Thyroid gland (tissue), 4 donors: ENCODE measurements at regions not wholly inside any gene's neighbourhood (a gene's known extent, or its start where the extent isn't known, plus 50 kb on each side); places are given as distances from the start of the nearest gene placed in this dataset.

Experiments
- POLR2A ChIP-seq, 2 donors: fragments of 450-650 bp; IDR thresholded peaks; one replicate each; pipeline ENCODE4 v1.6.1; 2017; ENCODE audit warnings: antibody characterized with exemption in 2 of 2, mild to moderate bottlenecking in 2 of 2, moderate library complexity in 1 of 2
- TF ChIP-seq, protein P1 (sequence below), 6 experiments: fragments of 200-600 bp in 3 of 6; fragments of 450-650 bp in 3 of 6; sonication (generic) in 3 of 6; IDR thresholded peaks; one replicate each; pipeline ENCODE4 v1.5.1; 2016 to 2019; ENCODE audit warnings: antibody characterized with exemption in 6 of 6, mild to moderate bottlenecking in 2 of 6, inconsistent platforms in 1 of 6, moderate library complexity in 1 of 6

DNA sequence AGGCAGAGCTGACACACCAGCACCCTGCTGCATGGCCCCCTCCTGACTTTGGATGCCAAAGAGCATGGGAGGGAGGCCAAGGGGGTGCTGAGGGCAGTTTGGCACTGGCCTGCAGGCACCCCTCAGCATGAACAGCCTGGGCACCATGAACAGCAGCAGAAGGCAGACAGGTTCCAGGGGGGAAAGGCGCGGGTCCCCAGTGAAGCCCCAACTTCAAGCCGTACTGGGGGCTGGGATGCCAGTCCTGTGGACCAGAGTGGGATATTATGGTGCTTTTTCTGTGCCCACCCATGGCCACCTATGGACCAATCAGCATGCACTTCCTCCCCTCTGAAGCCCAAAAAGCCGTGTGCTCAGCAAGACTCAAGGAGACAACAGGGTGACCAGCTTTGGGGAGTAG lies 389.9 kb downstream of the TEX13C start:
- TF ChIP-seq, protein P1, sequence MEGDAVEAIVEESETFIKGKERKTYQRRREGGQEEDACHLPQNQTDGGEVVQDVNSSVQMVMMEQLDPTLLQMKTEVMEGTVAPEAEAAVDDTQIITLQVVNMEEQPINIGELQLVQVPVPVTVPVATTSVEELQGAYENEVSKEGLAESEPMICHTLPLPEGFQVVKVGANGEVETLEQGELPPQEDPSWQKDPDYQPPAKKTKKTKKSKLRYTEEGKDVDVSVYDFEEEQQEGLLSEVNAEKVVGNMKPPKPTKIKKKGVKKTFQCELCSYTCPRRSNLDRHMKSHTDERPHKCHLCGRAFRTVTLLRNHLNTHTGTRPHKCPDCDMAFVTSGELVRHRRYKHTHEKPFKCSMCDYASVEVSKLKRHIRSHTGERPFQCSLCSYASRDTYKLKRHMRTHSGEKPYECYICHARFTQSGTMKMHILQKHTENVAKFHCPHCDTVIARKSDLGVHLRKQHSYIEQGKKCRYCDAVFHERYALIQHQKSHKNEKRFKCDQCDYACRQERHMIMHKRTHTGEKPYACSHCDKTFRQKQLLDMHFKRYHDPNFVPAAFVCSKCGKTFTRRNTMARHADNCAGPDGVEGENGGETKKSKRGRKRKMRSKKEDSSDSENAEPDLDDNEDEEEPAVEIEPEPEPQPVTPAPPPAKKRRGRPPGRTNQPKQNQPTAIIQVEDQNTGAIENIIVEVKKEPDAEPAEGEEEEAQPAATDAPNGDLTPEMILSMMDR (IDR thresholded peaks at IDR 0.05), result no peak
- no peak for TF ChIP-seq POLR2A (IDR thresholded peaks at IDR 0.05)
